ENCODE measurements at regions not wholly inside any gene's neighbourhood (a gene's known extent, or its start where the extent isn't known, plus 50 kb on each side); places are given as distances from the start of the nearest gene placed in this dataset.

DNA sequence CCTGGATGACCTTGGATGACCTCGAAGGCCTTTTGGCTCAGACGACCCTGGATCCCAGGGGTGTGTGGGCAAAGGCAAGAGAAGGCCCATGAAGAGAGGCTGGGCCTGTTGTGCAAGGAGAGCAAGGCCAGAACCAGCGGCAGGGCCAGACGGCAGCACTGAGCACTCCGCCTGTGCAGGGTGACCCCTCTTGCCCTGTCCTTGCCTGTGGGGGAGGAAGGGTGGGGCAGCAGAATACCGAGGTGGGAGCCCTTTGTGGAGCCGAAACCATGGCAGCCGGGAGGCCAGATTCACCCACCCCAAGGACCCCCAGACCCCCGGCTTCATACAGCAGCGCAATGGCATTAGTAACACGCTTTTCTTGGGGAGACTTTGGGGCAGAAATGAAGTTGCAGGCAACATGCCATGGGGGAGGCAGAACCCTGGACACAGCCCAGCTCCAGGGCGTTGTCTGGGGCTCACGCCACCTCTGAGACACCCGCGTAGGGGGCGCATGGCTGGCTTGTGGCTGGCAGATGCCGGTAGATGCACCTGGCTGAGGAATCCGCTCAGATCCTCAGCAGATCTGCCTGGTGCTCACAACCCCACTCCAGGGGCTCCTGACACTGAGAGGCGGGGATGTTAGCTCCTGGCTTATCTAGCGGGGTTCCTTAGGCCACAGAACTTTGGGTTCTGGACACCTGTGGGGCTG, 114.5 kb downstream of the FAM53A start:
- TF ChIP-seq GATA3 (IDR thresholded peaks at IDR 0.05; ENCODE audit: low read depth, low read length) (no peak), GATA2 (IDR thresholded peaks at IDR 0.05; ENCODE audit: low read depth, low read length) (no peak)

Measured in SH-SY5Y (cell line).